LNCAP (cell line): ENCODE measurements at regions not wholly inside any gene's neighbourhood (a gene's known extent, or its start where the extent isn't known, plus 50 kb on each side); places are given as distances from the start of the nearest gene placed in this dataset.
A peak's percentile ranks its signal among the peaks of the same experiment; 100 is the strongest.

Experiments
- CTCF ChIP-seq: fragments of 450-650 bp; IDR thresholded peaks from 2 replicates; pipeline ENCODE4 v1.5.1; 2017; ENCODE audit warnings: mild to moderate bottlenecking

- no peak for TF ChIP-seq CTCF
Observed at GRCh38 chr4:23153076-23153475, 460.3 kb downstream of the GBA3 start.

- TF ChIP-seq CTCF: no peak
Observed at GRCh38 chr4:23149815-23150214, 457.1 kb downstream of the GBA3 start.

GRCh38 chr4:23144707-23145106 is 452.0 kb downstream of the GBA3 start:
- no peak for TF ChIP-seq CTCF

GRCh38 chr4:23135792-23136645 is 443.3 kb downstream of the GBA3 start:
- TF ChIP-seq CTCF: peak; percentile 85

- TF ChIP-seq CTCF: no peak
Observed at GRCh38 chr4:23134331-23134730, 441.6 kb downstream of the GBA3 start.

GRCh38 chr4:23130845-23131244 is 438.1 kb downstream of the GBA3 start:
- no peak for TF ChIP-seq CTCF

- no peak for TF ChIP-seq CTCF
Observed at GRCh38 chr4:23125118-23125517, 432.4 kb downstream of the GBA3 start.
